H9 (cell line): ENCODE measurements at regions not wholly inside any gene's neighbourhood (a gene's known extent, or its start where the extent isn't known, plus 50 kb on each side); places are given as distances from the start of the nearest gene placed in this dataset.

Experiments
- DNase-seq: peaks from one replicate; pipeline ENCODE4 v3.0.0-alpha.2; 2017
- H2AFZ ChIP-seq: one replicate; pipeline ENCODE4 v1.6.1; 2013; ENCODE audit warnings: mild to moderate bottlenecking, low read length, control low read depth, moderate library complexity
- H2AK5ac ChIP-seq: 2 replicates; pipeline ENCODE4 v1.6.1; 2013; ENCODE audit warnings: low read length, control low read depth, mixed read lengths; ENCODE audit not compliant: insufficient read length
- H2BK120ac ChIP-seq: one replicate; pipeline ENCODE4 v1.6.1; 2013; ENCODE audit warnings: low read depth, mild to moderate bottlenecking, low read length, control low read depth, inconsistent platforms; ENCODE audit not compliant: poor library complexity, severe bottlenecking
- H2BK12ac ChIP-seq: 2 replicates; pipeline ENCODE4 v1.6.1; 2013; ENCODE audit warnings: low read length, control low read depth, mixed read lengths, low read depth; ENCODE audit not compliant: insufficient read length
- H2BK15ac ChIP-seq: 2 replicates; pipeline ENCODE4 v1.6.1; 2013; ENCODE audit warnings: low read depth, low read length, control low read depth
- H2BK20ac ChIP-seq: one replicate; pipeline ENCODE4 v1.6.1; 2013; ENCODE audit warnings: low read depth, mild to moderate bottlenecking, low read length, control low read depth, inconsistent platforms; ENCODE audit not compliant: poor library complexity, severe bottlenecking
- H2BK5ac ChIP-seq: 2 replicates; pipeline ENCODE4 v1.6.1; 2013; ENCODE audit warnings: low read length, control low read depth, mixed read lengths; ENCODE audit not compliant: insufficient read length
- H3K14ac ChIP-seq: 2 replicates; pipeline ENCODE4 v1.6.1; 2013; ENCODE audit warnings: low read length, control low read depth; ENCODE audit not compliant: insufficient read depth
- H3K18ac ChIP-seq: 2 replicates; pipeline ENCODE4 v1.6.1; 2013; ENCODE audit warnings: low read depth, mild to moderate bottlenecking, mixed read lengths, low read length, control low read depth; ENCODE audit not compliant: insufficient read length
- H3K23ac ChIP-seq: 2 replicates; pipeline ENCODE4 v1.6.1; 2013; ENCODE audit warnings: low read length, control low read depth, mixed read lengths, low read depth; ENCODE audit not compliant: insufficient read length
- H3K23me2 ChIP-seq: 2 replicates; pipeline ENCODE4 v1.6.1; 2013; ENCODE audit warnings: low read depth, mild to moderate bottlenecking, mixed read lengths, low read length, control low read depth; ENCODE audit not compliant: insufficient read length, poor library complexity, severe bottlenecking
- H3K27ac ChIP-seq: 2 replicates; pipeline ENCODE4 v1.5.1; 2013; ENCODE audit warnings: low read length, control low read depth, mixed read lengths, low read depth; ENCODE audit not compliant: insufficient read length
- H3K27me3 ChIP-seq: 2 replicates; pipeline ENCODE4 v1.6.1; 2013; ENCODE audit warnings: low read length, control low read depth, inconsistent platforms; ENCODE audit not compliant: insufficient read depth
- H3K4ac ChIP-seq: 2 replicates; pipeline ENCODE4 v1.6.1; 2013; ENCODE audit warnings: low read depth, mild to moderate bottlenecking, control low read depth, inconsistent platforms, low read length, moderate library complexity
- H3K4me1 ChIP-seq: 2 replicates; pipeline ENCODE4 v1.6.1; 2013; ENCODE audit warnings: low read length, control low read depth, inconsistent platforms; ENCODE audit not compliant: insufficient read depth
- H3K4me2 ChIP-seq: 2 replicates; pipeline ENCODE4 v1.6.1; 2013; ENCODE audit warnings: low read length, control low read depth, mixed read lengths; ENCODE audit not compliant: insufficient read length, insufficient read depth
- H3K56ac ChIP-seq: 2 replicates; pipeline ENCODE4 v1.6.1; 2013; ENCODE audit warnings: low read depth, mild to moderate bottlenecking, mixed read lengths, low read length, control low read depth; ENCODE audit not compliant: insufficient read length
- H3K79me1 ChIP-seq: 2 replicates; pipeline ENCODE4 v1.6.1; 2013; ENCODE audit warnings: low read depth, mild to moderate bottlenecking, moderate library complexity, low read length, control low read depth, inconsistent platforms; ENCODE audit not compliant: insufficient read depth, poor library complexity, severe bottlenecking
- H3K79me2 ChIP-seq: 2 replicates; pipeline ENCODE4 v1.6.1; 2013; ENCODE audit warnings: low read length, control low read depth, inconsistent platforms; ENCODE audit not compliant: insufficient read depth
- H3K9ac ChIP-seq: 2 replicates; pipeline ENCODE4 v1.6.1; 2013; ENCODE audit warnings: low read length, control low read depth, mixed read lengths; ENCODE audit not compliant: insufficient read length; ENCODE audit errors: extremely low read depth
- H3K9me3 ChIP-seq: one replicate; pipeline ENCODE4 v1.6.1; 2013; ENCODE audit warnings: low read depth, low read length, inconsistent platforms; ENCODE audit not compliant: control insufficient read depth
- H3T11ph ChIP-seq: one replicate; pipeline ENCODE4 v1.6.1; 2013; ENCODE audit warnings: mild to moderate bottlenecking, low read length, control low read depth, inconsistent platforms
- H4K20me1 ChIP-seq: one replicate; pipeline ENCODE4 v1.6.1; 2013; ENCODE audit not compliant: control insufficient read depth, insufficient read length, insufficient read depth
- H4K5ac ChIP-seq: 2 replicates; pipeline ENCODE4 v1.6.1; 2013; ENCODE audit warnings: low read depth, mild to moderate bottlenecking, mixed read lengths, low read length, control low read depth; ENCODE audit not compliant: insufficient read length
- H4K8ac ChIP-seq: replicated peaks from 2 replicates; pipeline ENCODE4 v1.6.1; 2013; ENCODE audit warnings: low read length, control low read depth, mixed read lengths, low read depth; ENCODE audit not compliant: insufficient read length
- H4K91ac ChIP-seq: 2 replicates; pipeline ENCODE4 v1.6.1; 2013; ENCODE audit warnings: low read depth, mild to moderate bottlenecking, moderate library complexity, mixed read lengths, low read length, control low read depth; ENCODE audit not compliant: insufficient read length
- H3K27ac Mint-ChIP-seq, 3 experiments: 2 replicates in 2 of 3; 3 replicates in 1 of 3; pipeline ENCODE4 v1.8.0; 2020 to 2021; ENCODE audit warnings: mixed read lengths in 3 of 3, mild to moderate bottlenecking in 1 of 3, moderate library complexity in 1 of 3
- H3K27me3 Mint-ChIP-seq: 2 replicates; pipeline ENCODE4 v1.8.0; 2021; ENCODE audit warnings: low read depth, mild to moderate bottlenecking, moderate library complexity, mixed read lengths
- H3K36me3 Mint-ChIP-seq, 3 experiments: 2 replicates in 2 of 3; 3 replicates in 1 of 3; pipeline ENCODE4 v1.8.0; 2020 to 2021; ENCODE audit warnings: low read depth in 3 of 3, mixed read lengths in 3 of 3; ENCODE audit not compliant: insufficient read depth in 1 of 3
- H3K4me1 Mint-ChIP-seq, 2 experiments: 2 replicates each; pipeline ENCODE4 v1.8.0; 2020; ENCODE audit warnings: mixed read lengths in 2 of 2
- H3K4me3 Mint-ChIP-seq, 2 experiments: 2 replicates in 1 of 2; 3 replicates in 1 of 2; pipeline ENCODE4 v1.8.0; 2020 to 2021; ENCODE audit warnings: mild to moderate bottlenecking in 2 of 2, mixed read lengths in 2 of 2, moderate library complexity in 1 of 2
- H3K9me3 Mint-ChIP-seq, 2 experiments: 2 replicates in 1 of 2; 3 replicates in 1 of 2; pipeline ENCODE4 v1.8.0; 2020; ENCODE audit warnings: mild to moderate bottlenecking in 2 of 2, mixed read lengths in 2 of 2, moderate library complexity in 1 of 2
- WGBS: extraction: QIAGEN DNeasy Blood & Tissue Kit; methylation state at CpG from one replicate; pipeline ENCODE4 v1.1.7; 2013; ENCODE audit warnings: missing lambda C conversion rate, low lambda C conversion rate, mixed read lengths; ENCODE audit not compliant: insufficient read length; ENCODE audit errors: extremely low coverage; 5-methylcytosine and 5-hydroxymethylcytosine counted together
- TF ChIP-seq, protein P1 (sequence below): fragments of 200-600 bp; sonication (generic); conservative IDR thresholded peaks from 3 replicates; pipeline ENCODE4 v1.8.0; 2021; ENCODE audit warnings: antibody characterized with exemption, mild to moderate bottlenecking

DNA sequence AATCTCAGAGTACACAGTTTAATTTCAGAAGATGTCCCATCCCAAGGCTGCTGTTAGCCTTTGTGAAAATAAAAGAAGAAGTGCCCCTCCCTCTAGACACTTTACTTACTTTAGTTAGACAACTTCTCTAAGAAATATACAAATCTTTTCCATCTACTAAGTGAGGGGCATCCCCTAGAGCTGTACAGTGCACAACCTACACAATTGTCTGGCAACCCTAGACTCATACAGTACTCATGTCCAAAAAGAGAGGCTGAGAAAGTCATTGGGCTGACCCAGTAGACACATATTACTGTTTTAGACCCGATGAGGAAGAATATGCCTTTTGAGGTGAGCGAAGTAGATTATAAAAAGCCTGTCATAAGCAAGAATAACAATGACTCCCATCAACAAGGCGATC is 297.6 kb downstream of the IDS start:
- Histone ChIP-seq H3K56ac (no peak overlapping the region), H3K4me2 (no peak overlapping the region), H2AFZ (no peak overlapping the region), H3K27ac (no peak overlapping the region), H4K20me1 (no peaks in the 10 kb centered on the region), H3T11ph (no peak overlapping the region), H3K4ac (no peak overlapping the region), H3K23me2 (no peaks in the 10 kb centered on the region), H3K18ac (no peak overlapping the region), H3K23ac (no peak overlapping the region), H4K5ac (no peak overlapping the region), H3K27me3 (no peaks in the 10 kb centered on the region), H4K91ac (no peak overlapping the region), H3K79me2 (no peaks in the 10 kb centered on the region), H2BK20ac (no peak overlapping the region), H2BK120ac (no peak overlapping the region), H3K9ac (no peak overlapping the region), H3K14ac (no peak overlapping the region), H3K9me3 (peaks cover 58% of the 10 kb centered on the region), H2BK5ac (no peak overlapping the region), H2BK12ac (no peak overlapping the region), H3K79me1 (no peaks in the 10 kb centered on the region), H2AK5ac (no peak overlapping the region), H3K4me1 (no peaks in the 10 kb centered on the region), H2BK15ac (no peak overlapping the region), H4K8ac (no peak overlapping the region)
- TF ChIP-seq, protein P1, sequence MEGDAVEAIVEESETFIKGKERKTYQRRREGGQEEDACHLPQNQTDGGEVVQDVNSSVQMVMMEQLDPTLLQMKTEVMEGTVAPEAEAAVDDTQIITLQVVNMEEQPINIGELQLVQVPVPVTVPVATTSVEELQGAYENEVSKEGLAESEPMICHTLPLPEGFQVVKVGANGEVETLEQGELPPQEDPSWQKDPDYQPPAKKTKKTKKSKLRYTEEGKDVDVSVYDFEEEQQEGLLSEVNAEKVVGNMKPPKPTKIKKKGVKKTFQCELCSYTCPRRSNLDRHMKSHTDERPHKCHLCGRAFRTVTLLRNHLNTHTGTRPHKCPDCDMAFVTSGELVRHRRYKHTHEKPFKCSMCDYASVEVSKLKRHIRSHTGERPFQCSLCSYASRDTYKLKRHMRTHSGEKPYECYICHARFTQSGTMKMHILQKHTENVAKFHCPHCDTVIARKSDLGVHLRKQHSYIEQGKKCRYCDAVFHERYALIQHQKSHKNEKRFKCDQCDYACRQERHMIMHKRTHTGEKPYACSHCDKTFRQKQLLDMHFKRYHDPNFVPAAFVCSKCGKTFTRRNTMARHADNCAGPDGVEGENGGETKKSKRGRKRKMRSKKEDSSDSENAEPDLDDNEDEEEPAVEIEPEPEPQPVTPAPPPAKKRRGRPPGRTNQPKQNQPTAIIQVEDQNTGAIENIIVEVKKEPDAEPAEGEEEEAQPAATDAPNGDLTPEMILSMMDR, result no peak
- H3K9me3 Mint-ChIP-seq, result peaks cover 50 to 56% of the 10 kb centered on the region in 2 experiments
- H3K4me1 Mint-ChIP-seq, result no peaks in the 10 kb centered on the region
- peaks cover 3% of the 10 kb centered on the region; the same call in 1 of the 2 replicates for H3K27me3 Mint-ChIP-seq
- no peaks in the 10 kb centered on the region; a peak in 2 of 7 replicates for H3K36me3 Mint-ChIP-seq
- DNase-seq, result no peak
- no CpG with 5 or more reads among the region's 3 CpGs for WGBS
- no peak overlapping the region for H3K4me3 Mint-ChIP-seq
- H3K27ac Mint-ChIP-seq, result no peak overlapping the region
